Stimulated activated CD4-positive, alpha-beta T cell treated with anti-CD3 and anti-CD28 coated beads, TNF-alpha, amount 100 ng/mL, for 1 hour (primary cell): ENCODE measurements at regions not wholly inside any gene's neighbourhood (a gene's known extent, or its start where the extent isn't known, plus 50 kb on each side); places are given as distances from the start of the nearest gene placed in this dataset.

Experiments used
- DNase-seq, 3 donors: peaks; one replicate each; pipeline ENCODE4 v3.0.0-alpha.2; 2020; ENCODE audit warnings: low read depth in 3 of 3, low spot score in 1 of 3

DNA sequence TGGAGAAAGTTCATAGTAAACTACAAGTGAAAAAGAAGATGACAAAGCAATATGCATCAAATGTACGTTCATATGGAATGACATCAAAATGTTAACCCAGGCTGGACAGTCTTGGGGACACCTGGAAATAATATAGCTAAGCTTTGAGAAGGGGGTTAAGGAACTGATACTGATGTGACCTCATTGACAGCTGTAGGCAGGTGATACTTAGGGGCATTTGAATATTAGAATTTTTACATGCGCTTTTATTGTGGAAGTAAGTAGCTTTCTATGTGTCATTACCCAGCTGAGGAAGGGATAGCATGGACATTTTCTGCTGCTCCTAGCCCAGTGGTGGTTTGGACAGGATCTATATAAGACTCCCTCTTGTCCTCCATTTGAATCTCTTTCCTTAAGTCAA lies 299.7 kb downstream of the CWC27 start:
- no peak for DNase-seq

DNA sequence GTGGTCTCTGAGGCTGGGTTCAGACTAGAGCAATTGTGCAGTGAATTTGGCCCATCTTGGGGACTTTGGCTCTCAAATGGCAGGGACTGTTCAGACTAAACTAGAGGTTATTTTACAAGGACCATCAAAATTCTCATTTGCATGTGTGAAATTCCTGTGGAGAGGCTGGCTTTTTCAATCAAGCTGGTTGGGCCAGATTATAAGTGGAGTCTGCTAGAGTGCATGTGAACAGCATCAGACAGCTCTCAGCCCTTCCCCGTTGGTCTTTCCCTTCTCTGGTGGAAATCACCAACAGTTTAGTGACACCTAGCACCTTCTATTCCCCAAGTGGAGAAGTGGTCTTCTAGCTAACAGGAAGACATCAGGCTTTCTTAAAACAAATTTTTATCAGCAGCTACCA lies 301.3 kb downstream of the CWC27 start:
- no peak for DNase-seq

DNA sequence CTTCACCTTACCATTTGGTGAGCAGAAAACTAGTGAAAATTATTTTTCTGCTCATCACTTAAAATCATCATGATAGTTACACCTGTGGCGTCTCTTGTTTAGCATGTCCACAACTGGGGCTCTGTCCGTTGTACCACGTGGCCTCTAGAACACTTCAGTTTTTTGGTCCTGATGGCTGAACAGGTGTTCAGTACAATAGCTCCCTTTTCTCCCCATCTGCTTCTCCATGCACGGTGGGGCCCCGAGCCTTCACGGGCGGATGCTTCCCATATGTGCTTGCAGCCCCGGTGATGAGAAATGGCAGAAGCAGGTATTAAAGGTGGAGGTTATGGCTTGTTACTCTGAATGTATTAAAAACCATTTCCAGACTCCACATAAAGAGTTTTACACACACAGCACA lies 304.1 kb downstream of the CWC27 start:
- DNase-seq = no peak

DNA sequence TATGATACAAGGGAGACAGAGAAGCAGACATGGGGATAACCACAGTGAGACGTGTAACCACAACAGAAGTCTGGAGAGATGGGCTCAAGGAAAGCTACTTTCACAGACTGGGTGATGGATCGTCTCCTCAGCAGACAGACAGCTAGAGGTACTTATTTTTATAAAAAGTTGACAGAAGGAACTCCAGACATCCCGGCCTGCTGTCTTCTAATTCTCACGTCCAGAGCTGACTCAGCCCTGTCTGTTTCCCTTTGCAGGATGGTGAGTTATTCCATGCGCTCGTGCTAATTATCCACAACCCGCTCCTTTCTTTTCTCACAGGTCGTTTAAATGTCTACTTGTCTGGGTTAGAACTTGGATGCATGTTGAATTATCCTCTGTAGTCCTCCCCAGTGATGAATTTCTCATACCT lies 304.5 kb downstream of the CWC27 start:
- DNase-seq = no peak

DNA sequence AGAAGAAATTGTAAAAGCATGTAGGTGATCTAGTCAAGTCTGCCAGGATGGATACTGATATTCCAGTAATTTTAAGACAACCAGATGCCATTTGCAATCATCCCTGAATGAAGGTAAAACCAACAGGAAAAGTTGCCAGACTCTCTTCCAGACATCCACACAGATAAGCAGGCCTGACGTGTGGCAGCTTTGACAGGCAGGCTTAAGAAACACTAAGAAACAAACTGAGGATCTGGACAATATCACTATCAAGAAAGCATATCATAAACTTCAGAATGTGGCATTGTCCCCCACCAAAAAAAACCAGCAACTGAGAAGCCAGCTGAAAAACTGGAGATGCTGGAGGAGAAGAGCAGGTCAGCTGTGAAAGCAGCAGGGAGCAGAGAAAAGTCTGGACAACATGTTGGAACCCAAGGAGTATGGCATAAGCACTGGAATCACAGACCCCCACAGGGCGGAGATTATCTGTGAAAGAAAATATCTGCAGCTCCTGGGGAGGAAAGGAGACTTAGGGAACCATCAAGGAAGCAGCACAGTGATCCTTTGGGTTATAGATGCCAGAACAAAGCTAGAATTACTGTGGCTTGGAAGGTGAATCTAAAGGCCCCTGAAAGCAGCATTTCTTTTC lies 307.0 kb downstream of the CWC27 start:
- DNase-seq = no peak

DNA sequence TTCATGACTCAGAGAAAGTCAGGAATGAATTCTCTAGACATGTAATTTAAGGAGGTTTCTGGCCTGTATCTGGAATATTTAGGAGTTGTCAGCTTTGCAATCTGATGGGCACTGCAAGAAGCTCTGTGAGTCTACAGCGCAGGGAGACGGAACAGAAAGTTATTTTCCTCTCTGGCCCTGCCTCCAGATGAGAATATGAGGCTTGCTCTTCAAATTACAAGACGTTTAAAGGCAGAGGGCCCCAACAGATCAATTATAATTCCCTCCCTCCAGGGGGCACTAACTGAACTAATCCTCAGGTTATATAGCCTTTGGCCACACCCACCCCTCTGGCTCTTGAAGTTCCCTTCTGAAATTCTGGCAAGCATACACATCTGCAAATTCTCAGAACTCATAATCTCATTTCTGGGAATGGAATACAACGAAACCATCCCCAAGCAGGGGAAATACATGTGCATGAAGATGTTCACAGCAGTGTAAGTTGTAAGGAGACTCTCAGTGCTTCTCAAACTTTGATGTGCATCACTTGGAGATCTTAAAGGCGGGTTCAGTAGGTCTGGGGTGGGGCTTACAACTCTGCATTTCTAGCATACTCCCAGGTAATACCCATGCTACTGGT lies 307.6 kb downstream of the CWC27 start:
- peak in 1 of 3 donors; percentile 10 for DNase-seq

- DNase-seq = no peak
Observed at GRCh38 chr5:65077653-65078052, 308.9 kb downstream of the CWC27 start.

DNA sequence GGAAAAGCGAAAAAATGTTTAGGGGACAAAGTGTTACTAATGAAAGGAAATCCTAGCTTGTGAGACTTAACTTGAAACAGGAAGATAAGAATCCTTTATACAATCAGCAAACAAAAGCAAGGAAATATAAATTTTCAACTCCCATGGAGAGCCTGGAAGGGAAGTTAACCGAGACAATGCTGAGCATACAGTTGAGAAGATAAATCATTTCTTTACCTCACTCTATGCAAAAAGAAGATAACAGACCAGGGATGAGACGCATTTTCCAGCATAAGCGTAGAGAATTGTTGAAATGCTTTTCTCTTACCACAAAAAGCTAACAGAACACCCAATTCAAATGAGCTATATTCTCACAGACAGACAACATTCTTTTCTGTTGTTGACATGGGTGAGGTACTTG lies 309.6 kb downstream of the CWC27 start:
- DNase-seq = no peak

DNA sequence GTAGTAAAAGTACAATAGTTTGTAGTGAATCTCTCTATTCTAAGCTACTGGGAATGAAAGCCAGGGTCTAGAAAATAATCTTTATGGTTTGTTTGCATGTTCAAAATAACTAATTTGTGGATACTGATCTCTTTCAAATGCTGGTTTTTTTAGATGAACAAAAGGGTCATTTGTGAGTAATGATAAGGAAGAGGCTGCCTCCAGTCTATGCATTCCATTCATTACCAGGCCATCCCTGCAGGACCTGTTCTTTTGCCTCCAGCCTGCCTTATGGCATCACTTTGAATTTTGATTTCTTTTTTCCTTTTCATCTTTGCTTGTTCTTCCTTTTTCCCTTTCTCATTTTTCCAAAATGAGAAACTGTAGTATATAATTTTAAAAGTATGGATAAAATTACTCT lies 312.3 kb downstream of the CWC27 start:
- DNase-seq = no peak

- no peak for DNase-seq
Observed at GRCh38 chr5:65084795-65085515, 316.2 kb downstream of the CWC27 start.

DNA sequence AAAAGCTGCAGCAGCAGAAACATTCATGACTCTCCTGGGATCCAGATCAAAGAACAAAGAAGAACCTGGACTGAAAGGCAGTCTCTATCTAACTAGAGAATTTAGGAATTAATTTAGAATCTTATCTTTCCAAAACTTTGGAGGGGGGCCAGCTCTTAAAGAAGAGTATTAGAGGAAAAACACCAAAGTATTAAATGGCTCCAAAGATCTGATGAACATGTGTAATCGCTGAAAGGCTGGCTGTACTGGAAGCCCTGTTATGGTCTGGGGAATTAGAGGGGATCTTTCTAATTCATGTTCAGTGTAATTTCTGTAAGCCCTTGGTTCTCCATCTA lies 316.8 kb downstream of the CWC27 start:
- no peak for DNase-seq

GRCh38 chr5:65086234-65086890 lies 317.6 kb downstream of the CWC27 start:
- no peak for DNase-seq

- no peak for DNase-seq
Observed at GRCh38 chr5:65087154-65087553, 318.4 kb downstream of the CWC27 start.

GRCh38 chr5:65094279-65094678 lies 325.5 kb downstream of the CWC27 start:
- no peak for DNase-seq

DNA sequence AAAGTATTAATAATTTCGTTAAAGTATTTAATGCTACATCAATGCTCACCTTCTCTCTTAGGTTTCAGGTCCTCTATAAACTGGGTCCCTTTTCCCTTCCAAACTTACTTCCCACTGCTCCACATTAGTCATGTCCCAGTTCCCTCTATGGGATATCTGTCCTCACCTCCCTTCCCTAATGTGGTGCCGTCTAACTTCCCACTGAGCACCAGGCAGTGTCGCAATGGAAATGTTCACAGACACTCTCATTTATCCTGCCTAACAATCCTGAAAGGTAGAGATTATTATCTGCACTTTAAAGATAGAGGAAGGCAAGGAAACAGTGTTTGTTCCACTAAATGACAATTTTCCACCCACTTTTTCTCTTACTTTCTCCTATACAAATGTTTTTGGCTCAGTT lies 329.7 kb downstream of the CWC27 start:
- DNase-seq = no peak
